AG09319 (cell line): ENCODE measurements at regions not wholly inside any gene's neighbourhood (a gene's known extent, or its start where the extent isn't known, plus 50 kb on each side); places are given as distances from the start of the nearest gene placed in this dataset.
"Not testable (repeated sequence)": the region's sequence is repeated elsewhere in the genome, so short reads cannot be mapped to it uniquely, and the experiment has no call there.

Experiments
- DNase-seq: peaks from one replicate; pipeline ENCODE4 v3.0.0-alpha.2; 2010; ENCODE audit warnings: low read depth; ENCODE audit errors: extremely low read depth
- CTCF ChIP-seq: IDR thresholded peaks from 2 replicates; pipeline ENCODE4 v1.5.1; 2011; ENCODE audit warnings: low read depth, mild to moderate bottlenecking, inconsistent platforms, low read length, moderate library complexity

GRCh38 chr3:20924646-20925385, 738.8 kb upstream of the SGO1 start:
- DNase-seq = no peak

GRCh38 chr3:20921112-20921511, 735.1 kb upstream of the SGO1 start:
- DNase-seq = not testable (repeated sequence)

More at GRCh38 chr3:20924646-20925385, 738.8 kb upstream of the SGO1 start:
- no peak for TF ChIP-seq CTCF

- no peak for DNase-seq
- TF ChIP-seq CTCF = no peak
Measured at GRCh38 chr3:20916951-20917606, 731.1 kb upstream of the SGO1 start.

GRCh38 chr3:20914310-20914709, 728.3 kb upstream of the SGO1 start:
- DNase-seq = no peak
- TF ChIP-seq CTCF = no peak

- DNase-seq = no peak
- no peak for TF ChIP-seq CTCF
Measured at GRCh38 chr3:20912406-20912805, 726.4 kb upstream of the SGO1 start.

- no peak for DNase-seq
- no peak for TF ChIP-seq CTCF
Measured at GRCh38 chr3:20909511-20909910, 723.5 kb upstream of the SGO1 start.

GRCh38 chr3:20905210-20905805, 719.3 kb upstream of the SGO1 start:
- TF ChIP-seq CTCF = no peak
- no peak for DNase-seq
